Astrocyte (in vitro differentiated cells and primary cell): ENCODE measurements at regions not wholly inside any gene's neighbourhood (a gene's known extent, or its start where the extent isn't known, plus 50 kb on each side); places are given as distances from the start of the nearest gene placed in this dataset.

Experiments used
- DNase-seq: peaks from one replicate; pipeline ENCODE4 v3.0.0-alpha.2; 2010; ENCODE audit warnings: low read depth
- FAIRE-seq: peaks from 2 replicates; lab custom pipeline; 2011; peaks lifted over from hg19 to GRCh38; lab: Jason Lieb, UNC
- H2AFZ ChIP-seq: 2 replicates; pipeline ENCODE4 v1.6.0; 2012; ENCODE audit warnings: low read depth, low read length, inconsistent platforms
- H3K27ac ChIP-seq: 2 replicates; pipeline ENCODE4 v1.5.1; 2011; ENCODE audit warnings: low read depth, low read length, inconsistent platforms
- H3K27me3 ChIP-seq: 2 replicates; pipeline ENCODE4 v1.6.0; 2011; ENCODE audit warnings: low read length, inconsistent platforms; ENCODE audit not compliant: insufficient read depth
- H3K36me3 ChIP-seq: 2 replicates; pipeline ENCODE4 v1.5.1; 2011; ENCODE audit warnings: low read length, inconsistent platforms; ENCODE audit not compliant: insufficient read depth
- H3K4me1 ChIP-seq: 2 replicates; pipeline ENCODE4 v1.5.1; 2011; ENCODE audit warnings: low read length, inconsistent platforms; ENCODE audit not compliant: insufficient read depth
- H3K4me2 ChIP-seq: 2 replicates; pipeline ENCODE4 v1.6.0; 2012; ENCODE audit warnings: low read length, inconsistent platforms
- H3K4me3 ChIP-seq: 2 replicates; pipeline ENCODE4 v1.5.1; 2011; ENCODE audit warnings: low read depth, mild to moderate bottlenecking, low read length, inconsistent platforms; ENCODE audit not compliant: insufficient read depth
- H3K79me2 ChIP-seq: 2 replicates; pipeline ENCODE4 v1.6.0; 2012; ENCODE audit warnings: mild to moderate bottlenecking, low read length, inconsistent platforms; ENCODE audit not compliant: insufficient read depth
- H3K9ac ChIP-seq: 2 replicates; pipeline ENCODE4 v1.6.0; 2012; ENCODE audit warnings: mild to moderate bottlenecking, low read length, inconsistent platforms
- H3K9me3 ChIP-seq: 2 replicates; pipeline ENCODE4 v1.5.1; 2012; ENCODE audit warnings: low read depth, mild to moderate bottlenecking, low read length, inconsistent platforms; ENCODE audit not compliant: insufficient read depth
- H4K20me1 ChIP-seq: 2 replicates; pipeline ENCODE4 v1.6.0; 2012; ENCODE audit warnings: low read length, inconsistent platforms; ENCODE audit not compliant: insufficient read depth
- H3K27ac Mint-ChIP-seq: one replicate; pipeline ENCODE4 v1.8.0; 2021; ENCODE audit warnings: mild to moderate bottlenecking, mixed read lengths; ENCODE audit not compliant: unreplicated experiment
- H3K27me3 Mint-ChIP-seq: one replicate; pipeline ENCODE4 v1.8.0; 2021; ENCODE audit warnings: low read depth, mixed read lengths; ENCODE audit not compliant: unreplicated experiment
- H3K36me3 Mint-ChIP-seq: one replicate; pipeline ENCODE4 v1.8.0; 2021; ENCODE audit warnings: low read depth, mixed read lengths; ENCODE audit not compliant: unreplicated experiment
- H3K4me1 Mint-ChIP-seq: one replicate; pipeline ENCODE4 v1.8.0; 2021; ENCODE audit warnings: low read depth, mixed read lengths; ENCODE audit not compliant: unreplicated experiment
- H3K4me3 Mint-ChIP-seq: one replicate; pipeline ENCODE4 v1.8.0; 2021; ENCODE audit warnings: mild to moderate bottlenecking, moderate library complexity, mixed read lengths; ENCODE audit not compliant: unreplicated experiment
- H3K9me3 Mint-ChIP-seq: one replicate; pipeline ENCODE4 v1.8.0; 2021; ENCODE audit warnings: mild to moderate bottlenecking, mixed read lengths; ENCODE audit not compliant: unreplicated experiment
- CTCF ChIP-seq: IDR thresholded peaks from 2 replicates; pipeline ENCODE4 v1.5.1; 2011; ENCODE audit warnings: low read depth, mild to moderate bottlenecking, inconsistent platforms, low read length, moderate library complexity; ENCODE audit not compliant: insufficient read depth
- EZH2 ChIP-seq: IDR thresholded peaks from 2 replicates; pipeline ENCODE4 v1.6.1; 2012; ENCODE audit warnings: mild to moderate bottlenecking, low read length, inconsistent platforms; ENCODE audit not compliant: insufficient read depth

- Mint-ChIP-seq H3K36me3 (no peaks in the 10 kb centered on the region), H3K27ac (no peak overlapping the region), H3K4me1 (peaks cover 12% of the 10 kb centered on the region), H3K9me3 (peaks cover 2% of the 10 kb centered on the region), H3K4me3 (no peak overlapping the region), H3K27me3 (no peaks in the 10 kb centered on the region)
- no peak for DNase-seq
- Histone ChIP-seq H4K20me1 (no peaks in the 10 kb centered on the region), H3K4me3 (no peak overlapping the region), H3K4me1 (no peaks in the 10 kb centered on the region), H3K27me3 (no peaks in the 10 kb centered on the region), H3K4me2 (no peak overlapping the region), H2AFZ (no peak overlapping the region), H3K79me2 (no peaks in the 10 kb centered on the region), H3K27ac (no peak overlapping the region), H3K9me3 (no peaks in the 10 kb centered on the region), H3K9ac (no peak overlapping the region), H3K36me3 (no peaks in the 10 kb centered on the region)
- FAIRE-seq = no peak
- TF ChIP-seq EZH2 (no peak), CTCF (no peak)
Observed at GRCh38 chr14:65878586-65878985, 466.1 kb downstream of the FUT8 start.

GRCh38 chr14:65879248-65880009 lies 466.9 kb downstream of the FUT8 start:
- no peaks in the 10 kb centered on the region for H3K9me3 ChIP-seq
- no peak overlapping the region for H3K9ac ChIP-seq
- Mint-ChIP-seq H3K4me1 (peaks cover 12% of the 10 kb centered on the region), H3K27ac (no peak overlapping the region), H3K4me3 (no peak overlapping the region), H3K9me3 (peaks cover 2% of the 10 kb centered on the region), H3K27me3 (no peaks in the 10 kb centered on the region), H3K36me3 (no peaks in the 10 kb centered on the region)
- H3K27ac ChIP-seq = no peak overlapping the region
- no peaks in the 10 kb centered on the region for H4K20me1 ChIP-seq
- H2AFZ ChIP-seq = no peak overlapping the region
- peak; percentile 64 for DNase-seq
- no peak for TF ChIP-seq CTCF
- TF ChIP-seq EZH2 = no peak
- H3K4me3 ChIP-seq = no peak overlapping the region
- no peaks in the 10 kb centered on the region for H3K36me3 ChIP-seq
- H3K4me2 ChIP-seq = no peak overlapping the region
- H3K79me2 ChIP-seq = no peaks in the 10 kb centered on the region
- no peaks in the 10 kb centered on the region for H3K4me1 ChIP-seq
- FAIRE-seq = peak; percentile 89
- no peaks in the 10 kb centered on the region for H3K27me3 ChIP-seq

- H3K4me3 Mint-ChIP-seq = no peak overlapping the region
- H3K27me3 ChIP-seq = no peaks in the 10 kb centered on the region
- peaks cover 2% of the 10 kb centered on the region for H3K9me3 Mint-ChIP-seq
- peaks cover 12% of the 10 kb centered on the region for H3K4me1 Mint-ChIP-seq
- peak overlapping the region; percentile 89 for H3K27ac Mint-ChIP-seq
- H3K27ac ChIP-seq = no peak overlapping the region
- H3K4me1 ChIP-seq = no peaks in the 10 kb centered on the region
- H3K4me3 ChIP-seq = no peak overlapping the region
- no peak for DNase-seq
- no peaks in the 10 kb centered on the region for H3K9me3 ChIP-seq
- no peak for FAIRE-seq
- H3K4me2 ChIP-seq = no peak overlapping the region
- H3K36me3 Mint-ChIP-seq = no peaks in the 10 kb centered on the region
- H2AFZ ChIP-seq = no peak overlapping the region
- H3K79me2 ChIP-seq = no peaks in the 10 kb centered on the region
- TF ChIP-seq EZH2 = no peak
- no peak for TF ChIP-seq CTCF
- H3K9ac ChIP-seq = no peak overlapping the region
- no peaks in the 10 kb centered on the region for H3K36me3 ChIP-seq
- no peaks in the 10 kb centered on the region for H4K20me1 ChIP-seq
- H3K27me3 Mint-ChIP-seq = no peaks in the 10 kb centered on the region
Observed at GRCh38 chr14:65880507-65880906, 468.0 kb downstream of the FUT8 start.
